HG02981 (cell line): ENCODE measurements at regions not wholly inside any gene's neighbourhood (a gene's known extent, or its start where the extent isn't known, plus 50 kb on each side); places are given as distances from the start of the nearest gene placed in this dataset.
"Not testable (repeated sequence)": the region's sequence is repeated elsewhere in the genome, so short reads cannot be mapped to it uniquely, and the experiment has no call there.

Experiments
- ATAC-seq: cut with Tn5 transposase; IDR thresholded peaks from one replicate; pipeline ENCODE4 v1.9.1; 2021; ENCODE audit warnings: mild to moderate bottlenecking, moderate library complexity; ENCODE audit not compliant: unreplicated experiment

DNA sequence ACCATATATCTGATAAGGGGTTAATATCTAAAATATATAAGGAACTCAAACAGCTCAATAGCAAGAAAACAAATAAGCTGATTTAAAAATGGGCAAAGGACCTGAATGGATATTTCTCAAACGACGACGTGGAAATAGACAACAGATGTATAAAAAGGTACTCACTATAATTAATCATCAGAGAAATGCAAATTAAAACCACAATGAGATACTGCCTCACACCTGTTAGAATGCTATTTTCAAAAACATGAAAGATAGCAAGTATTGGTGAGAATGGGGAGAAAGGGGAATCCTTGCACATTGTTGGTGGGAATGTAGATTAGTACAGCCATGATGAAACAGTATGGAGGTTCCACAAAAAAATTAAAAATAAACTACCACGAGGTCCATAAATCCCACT lies 163.2 kb downstream of the DKK1 start:
- ATAC-seq, result no peak

DNA sequence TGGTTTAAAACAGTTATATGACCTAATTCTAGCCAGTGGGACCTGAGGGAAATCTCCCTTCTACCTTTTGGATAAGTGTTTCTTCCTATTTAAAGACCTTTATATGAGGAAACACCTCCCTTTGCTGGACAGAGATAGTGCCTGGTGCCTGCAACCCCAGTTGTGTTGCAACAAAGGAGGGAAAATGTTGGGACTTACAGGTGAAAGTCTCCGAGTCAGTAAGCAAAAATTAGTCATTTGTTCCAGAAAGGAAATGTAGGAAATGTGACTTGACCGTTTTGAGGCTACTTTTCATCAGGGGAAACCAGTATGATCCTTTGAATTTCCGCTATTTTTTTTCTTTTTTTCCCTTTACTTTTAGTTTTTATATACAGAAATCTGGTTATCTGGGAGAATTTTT lies 165.5 kb downstream of the DKK1 start:
- no peak for ATAC-seq

DNA sequence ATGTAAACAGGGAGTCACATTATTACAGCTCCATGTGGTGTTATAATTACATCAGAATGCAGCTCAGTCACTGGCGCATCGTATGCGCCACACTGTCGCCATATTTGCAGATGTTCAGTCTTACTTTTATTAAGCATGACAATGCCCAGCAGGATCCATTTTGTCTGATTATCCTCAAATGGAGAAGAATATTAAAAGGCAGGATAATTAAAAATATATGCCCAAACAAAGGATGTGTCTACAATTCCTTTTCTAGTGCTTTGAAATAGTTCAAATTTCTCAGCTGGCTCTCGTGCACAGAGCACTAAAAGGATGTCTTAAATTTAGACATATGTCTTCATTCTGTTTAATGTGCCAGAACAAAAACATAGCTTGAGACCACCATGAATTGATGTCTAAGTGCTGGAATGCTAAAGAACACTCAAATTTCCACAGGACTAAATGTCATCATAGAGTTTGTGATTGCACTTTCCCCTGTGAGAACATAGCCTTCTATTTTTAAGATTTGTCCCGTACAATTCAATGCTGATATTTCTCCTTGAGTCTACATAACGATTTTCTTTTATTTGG lies 168.0 kb downstream of the DKK1 start:
- ATAC-seq, result no peak

DNA sequence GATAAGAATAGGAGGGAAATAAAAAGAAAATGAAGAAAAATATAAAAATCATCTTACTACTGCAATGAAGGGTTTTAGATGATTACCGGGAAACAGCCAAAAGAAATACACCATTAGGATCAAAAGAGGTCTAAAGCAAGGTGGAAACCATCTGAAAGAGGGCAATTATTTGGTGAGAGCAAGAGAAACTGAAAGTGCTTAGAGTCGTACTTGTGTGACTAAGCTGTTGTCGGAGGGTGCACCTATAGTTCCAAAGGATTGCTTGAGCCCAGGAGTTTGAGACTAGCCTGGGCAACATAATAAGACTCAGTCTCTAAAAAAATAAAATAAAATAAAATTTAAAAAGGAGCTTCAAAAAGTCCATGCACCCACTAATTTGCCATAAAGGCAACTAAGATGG lies 169.5 kb downstream of the DKK1 start:
- ATAC-seq, result no peak

DNA sequence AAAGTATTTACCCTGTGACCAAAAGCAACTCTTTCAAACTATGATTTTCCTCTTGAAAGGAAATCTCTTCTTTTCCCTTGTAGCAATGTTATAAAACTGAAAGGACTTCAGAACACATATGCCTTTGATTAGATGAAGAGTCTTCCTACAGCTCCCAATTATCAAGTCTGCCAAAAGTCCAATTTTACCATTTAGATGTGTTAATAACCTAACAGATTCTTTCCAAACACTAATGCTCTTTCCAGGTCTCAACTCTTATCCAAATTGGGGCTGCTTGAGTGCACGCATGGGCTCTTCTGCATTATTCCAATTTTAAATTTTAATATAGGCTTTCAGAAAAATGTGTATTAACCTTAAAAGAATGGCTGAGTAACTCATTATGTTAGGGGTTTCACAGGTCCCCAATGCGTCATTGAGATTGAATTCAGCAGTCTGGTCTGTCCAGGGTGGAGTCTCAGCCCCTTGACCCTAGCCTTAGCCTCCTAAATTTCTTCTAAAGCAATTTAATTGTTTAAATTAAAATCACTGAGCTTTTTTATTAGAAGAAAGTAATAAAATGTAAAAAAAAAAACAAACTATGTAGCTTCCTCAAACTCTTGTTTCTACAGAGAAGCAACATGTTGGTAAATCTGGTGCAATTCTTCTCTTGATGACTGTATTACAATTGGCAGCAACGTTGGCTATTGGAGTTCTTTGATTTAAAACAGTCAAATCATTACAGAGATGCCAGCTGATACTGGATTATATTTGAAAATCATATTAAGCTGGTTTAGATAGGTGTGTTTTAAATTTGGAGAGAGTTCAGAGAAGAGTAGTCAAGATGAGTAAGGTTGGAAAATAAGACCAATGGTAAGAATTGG lies 170.4 kb downstream of the DKK1 start:
- no peak for ATAC-seq

DNA sequence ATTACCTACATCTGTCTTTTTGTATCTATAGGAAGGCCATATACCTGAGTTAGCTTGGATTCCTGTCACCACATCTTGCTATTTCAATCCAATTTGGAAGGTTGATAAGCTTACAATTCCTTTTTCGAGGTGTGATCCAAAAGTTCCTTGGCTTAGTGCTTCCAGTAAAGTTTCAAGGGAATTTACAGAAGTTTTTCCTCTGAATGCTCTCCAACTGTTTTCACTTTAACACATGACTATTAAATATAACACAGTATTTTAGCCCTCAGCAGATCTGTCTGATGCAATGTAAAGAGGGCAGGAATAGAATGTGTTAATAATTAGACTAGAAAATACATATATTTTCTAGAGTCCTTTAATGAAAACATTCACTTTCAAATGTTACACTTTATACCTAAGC lies 171.4 kb downstream of the DKK1 start:
- no peak for ATAC-seq

DNA sequence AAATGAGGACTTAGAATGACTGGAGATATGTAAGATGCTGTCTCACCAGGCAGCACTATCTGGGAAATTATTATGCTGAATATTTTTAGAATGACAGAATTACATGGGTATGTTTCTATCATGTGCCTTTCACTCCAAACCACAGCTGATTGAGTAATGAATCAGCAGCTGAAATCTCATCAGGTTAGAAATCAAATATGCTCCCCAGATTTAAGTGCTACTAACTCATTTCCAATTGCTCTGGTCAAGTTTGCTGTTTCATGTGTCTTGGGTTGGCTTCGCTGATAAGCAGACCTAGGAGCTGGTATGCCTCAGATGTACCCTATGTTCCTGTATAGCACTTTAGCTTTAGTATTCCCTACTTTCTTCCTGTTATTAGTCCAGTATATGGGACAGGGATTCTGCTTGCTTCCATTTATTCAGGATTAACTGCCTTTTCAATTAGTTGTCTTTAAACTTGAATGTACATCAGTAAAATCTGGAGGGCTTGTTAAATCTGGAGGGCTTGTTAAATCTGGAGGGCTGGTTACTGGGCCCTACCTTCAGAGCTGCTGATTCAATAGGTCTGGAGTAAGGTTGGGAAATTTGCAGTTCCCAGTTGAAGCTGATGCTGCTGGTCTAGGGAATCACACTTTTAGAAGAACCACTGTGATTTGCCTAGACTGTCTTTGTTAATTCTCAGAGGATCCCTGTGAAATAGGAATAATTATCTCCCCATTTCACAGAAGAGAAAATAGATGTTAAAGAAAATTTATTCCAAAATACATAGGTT lies 172.9 kb downstream of the DKK1 start:
- ATAC-seq, result no peak

DNA sequence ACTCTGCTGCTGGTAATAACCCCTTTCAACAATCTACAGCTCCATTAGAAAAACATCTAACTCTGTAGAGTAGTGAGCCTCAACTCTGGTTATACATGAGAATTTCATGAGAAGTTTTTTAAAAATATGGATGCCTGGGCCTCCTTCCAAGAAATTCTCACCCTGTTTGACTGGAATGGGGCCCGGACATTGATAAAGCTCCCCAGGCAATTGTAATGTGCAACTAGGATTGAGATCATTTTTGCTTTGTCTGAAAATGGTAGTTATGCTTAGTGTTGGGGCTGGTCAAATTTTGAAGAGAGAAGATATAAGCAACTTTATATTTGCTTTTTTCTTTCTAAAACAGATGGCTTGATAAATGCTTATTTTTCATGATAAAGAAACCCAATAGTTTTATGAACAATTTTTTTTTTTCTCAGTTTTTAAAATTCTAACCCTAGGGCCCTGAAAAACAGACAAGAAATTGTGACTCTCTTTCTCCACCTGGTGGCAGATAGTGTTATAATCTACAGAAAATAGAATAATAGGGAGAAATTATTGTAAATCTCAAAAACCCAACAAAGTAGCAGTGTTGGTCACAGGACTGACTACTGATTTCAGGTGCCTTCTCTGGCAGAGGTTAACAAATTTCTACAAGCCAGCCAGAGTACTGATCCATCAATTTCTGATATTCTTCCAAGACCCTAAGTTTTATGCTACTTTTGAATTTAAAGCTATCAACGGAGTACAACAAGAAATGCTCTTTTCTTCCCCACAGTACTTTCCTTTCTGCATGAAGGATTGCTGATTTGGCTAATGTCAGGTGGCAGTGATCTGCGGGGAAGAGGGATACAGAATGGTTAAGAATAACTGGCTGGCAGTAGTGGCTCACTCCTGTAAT lies 174.8 kb downstream of the DKK1 start:
- no peak for ATAC-seq

DNA sequence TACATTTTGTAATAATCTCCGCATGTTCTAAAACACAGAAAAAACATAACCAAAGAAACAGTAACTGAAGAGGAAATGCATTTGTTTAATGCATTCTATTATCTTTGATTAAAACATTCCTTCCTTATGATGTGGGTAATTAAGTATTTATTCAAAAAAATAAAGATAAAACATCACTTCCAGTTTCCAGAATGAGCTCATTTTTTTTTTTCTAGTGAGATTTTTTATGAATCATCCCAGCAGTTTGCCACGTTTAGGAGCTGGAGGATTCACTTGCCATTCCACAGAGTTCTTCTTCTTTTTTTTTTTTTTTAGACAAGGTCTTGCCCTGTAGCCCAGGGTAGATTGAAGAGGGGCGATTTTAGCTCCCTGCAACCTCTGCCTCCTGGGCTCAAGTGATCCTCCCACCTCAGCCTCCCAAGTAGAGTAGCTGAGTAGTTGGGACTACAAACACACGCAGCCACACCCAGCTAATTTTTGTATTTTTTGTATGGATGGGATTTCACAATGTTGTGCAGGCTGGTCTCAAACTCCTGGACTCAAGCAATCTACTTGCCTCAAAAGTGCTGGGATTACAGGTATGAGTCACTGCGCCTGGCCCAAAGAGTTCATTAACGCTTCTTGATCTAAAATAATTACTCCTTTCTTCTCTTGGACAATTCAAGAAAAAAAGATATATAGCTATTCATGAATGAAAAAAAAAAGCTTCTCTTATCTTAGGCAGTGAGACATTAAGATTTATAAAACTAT lies 177.3 kb downstream of the DKK1 start:
- ATAC-seq, result no peak

DNA sequence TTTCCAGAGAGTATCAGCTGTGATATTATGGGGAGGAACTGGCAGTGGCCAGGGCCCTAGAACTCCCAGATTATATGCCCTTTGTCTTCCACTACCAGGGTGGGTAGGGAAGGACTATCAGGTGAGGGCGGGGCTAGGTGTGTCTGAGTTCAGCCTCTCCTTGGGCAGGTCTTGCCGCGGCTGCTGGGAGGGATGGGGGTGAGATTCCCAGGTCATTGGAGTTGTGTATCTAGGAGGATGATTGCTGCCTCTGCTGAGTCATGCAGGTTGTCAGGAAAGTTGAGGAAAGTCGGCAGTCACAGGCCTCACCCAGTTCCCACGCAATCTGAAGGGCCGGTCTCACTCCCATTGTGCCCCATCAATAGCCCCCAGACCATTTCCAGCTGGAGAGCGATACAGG lies 185.2 kb downstream of the DKK1 start:
- ATAC-seq, result no peak

DNA sequence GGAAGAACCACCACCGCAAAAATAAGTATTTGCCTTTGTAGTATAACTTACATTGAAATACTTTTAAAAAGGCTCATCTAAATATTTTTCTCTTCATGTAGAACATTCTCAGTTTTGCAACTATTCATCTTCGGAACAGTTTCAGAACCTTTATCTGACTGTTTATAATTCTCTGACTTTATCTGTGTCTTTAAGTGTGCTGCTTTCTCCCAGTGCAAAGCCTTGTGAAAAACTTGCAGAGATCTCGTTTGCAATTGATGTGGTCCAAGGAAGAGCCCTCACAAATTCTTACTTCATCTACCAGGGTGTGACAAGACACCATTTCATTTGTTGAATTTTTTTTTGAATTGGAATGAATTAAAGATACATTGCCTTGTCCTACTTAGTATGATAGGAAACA lies 186.4 kb downstream of the DKK1 start:
- no peak for ATAC-seq

DNA sequence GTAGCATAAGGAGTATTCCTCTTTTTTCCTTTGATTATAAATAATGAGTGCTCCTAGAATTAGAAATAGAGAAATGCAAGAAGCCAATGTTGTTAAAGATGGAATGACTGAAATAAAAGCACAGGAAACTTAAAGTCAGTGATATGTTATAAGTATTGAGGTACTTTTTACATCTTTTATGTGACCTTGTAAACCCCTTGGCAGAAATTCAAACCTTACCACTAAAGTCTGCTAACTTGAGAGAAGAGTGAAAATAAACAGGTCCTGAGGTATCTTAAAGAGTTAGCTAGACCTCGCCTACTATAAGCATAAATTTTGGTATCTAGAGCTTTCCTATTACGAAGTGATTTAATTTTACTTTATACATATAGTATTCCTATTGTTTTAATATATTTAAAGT lies 188.2 kb downstream of the DKK1 start:
- ATAC-seq, result no peak

DNA sequence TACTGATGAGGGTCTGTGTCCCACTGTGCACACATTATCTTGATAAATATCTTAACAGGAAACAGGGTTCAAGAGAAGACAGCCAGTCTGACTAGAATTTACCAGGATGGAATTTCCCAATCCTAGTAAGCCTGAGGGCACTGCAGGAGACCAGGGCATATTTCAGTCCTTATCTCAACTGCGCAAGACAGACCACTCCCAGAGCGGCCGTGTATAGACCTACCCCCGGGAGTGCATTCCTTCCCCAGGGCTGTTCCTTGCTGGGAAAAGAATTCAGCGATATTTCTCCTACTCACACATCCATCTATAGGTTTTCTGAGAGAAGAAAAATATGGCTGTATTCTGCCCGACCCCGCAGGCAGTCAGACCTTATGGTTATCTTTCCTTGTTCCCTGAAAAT lies 191.3 kb downstream of the DKK1 start:
- not testable (repeated sequence) for ATAC-seq

DNA sequence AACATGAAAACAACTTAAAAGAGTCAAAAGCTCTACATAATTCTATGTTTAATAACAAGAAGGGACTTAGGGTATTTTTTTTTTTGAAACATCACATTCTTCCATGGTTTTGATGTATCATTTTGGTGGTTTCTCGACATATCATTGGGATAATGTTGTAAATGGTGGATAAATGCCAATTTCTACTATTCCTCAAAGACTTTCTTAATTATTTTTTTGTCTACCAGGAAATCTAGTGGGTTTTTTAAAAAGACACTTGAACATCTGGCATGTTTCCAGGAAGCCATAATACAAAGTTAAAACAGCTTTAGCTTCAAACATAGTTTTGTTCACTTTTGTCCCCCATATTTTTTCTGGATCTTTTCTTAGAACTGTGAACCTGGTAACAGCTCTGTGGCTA lies 200.4 kb downstream of the DKK1 start:
- no peak for ATAC-seq

DNA sequence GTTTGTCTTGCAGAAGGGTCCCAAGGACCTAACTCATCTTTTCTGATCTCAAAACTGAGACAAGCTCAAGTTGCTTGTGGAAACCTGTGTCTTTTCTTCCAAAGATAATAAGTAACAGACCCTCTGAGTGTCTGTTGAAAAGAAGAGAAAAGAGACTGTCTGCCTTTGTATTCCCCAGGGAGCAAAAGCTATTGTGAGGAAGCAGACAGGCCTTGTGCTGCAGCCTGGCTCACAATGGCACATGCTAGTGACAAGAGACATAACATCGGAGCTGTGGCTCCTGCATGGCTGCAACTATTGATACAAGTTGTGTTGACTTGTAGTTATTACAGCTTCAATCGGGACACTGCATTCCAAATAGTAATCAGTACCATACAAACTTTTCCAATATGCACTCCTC lies 202.9 kb downstream of the DKK1 start:
- ATAC-seq, result no peak

DNA sequence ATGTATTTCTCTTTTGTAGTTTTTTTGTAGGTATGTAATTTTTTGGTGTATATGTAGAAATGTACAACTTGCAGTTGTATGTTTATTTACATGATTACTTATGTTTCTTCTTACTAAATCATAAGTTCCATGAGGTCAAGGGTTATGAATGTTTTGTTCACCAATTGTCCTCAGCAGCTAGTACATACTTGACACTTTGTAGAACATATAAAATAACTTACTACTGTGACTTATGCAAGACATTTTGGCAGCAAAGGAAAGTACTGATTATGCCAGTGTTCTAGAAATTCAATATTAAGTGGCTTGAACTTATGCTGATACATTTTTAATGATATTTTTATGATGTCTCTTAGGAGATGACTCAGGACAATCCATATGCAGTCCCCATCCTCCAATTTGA lies 209.6 kb downstream of the DKK1 start:
- ATAC-seq, result no peak

DNA sequence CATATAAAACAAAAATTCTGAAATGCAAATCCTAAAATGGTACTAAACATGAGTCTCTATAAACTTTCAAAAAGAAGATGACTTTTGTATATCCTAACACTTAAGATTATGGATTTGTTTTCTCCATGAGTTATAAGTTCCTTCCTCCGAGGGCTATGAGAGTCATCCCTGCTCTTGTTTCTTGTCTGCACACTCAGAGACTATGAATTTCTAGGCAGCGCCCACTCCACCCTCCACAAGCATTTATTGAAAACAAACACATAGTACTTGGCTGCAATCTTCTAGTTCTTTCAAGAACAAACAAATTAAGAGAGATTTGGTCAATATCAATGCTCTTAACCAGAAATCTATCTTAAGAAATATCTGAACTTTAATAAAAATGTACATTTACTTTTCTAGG lies 211.7 kb downstream of the DKK1 start:
- no peak for ATAC-seq

DNA sequence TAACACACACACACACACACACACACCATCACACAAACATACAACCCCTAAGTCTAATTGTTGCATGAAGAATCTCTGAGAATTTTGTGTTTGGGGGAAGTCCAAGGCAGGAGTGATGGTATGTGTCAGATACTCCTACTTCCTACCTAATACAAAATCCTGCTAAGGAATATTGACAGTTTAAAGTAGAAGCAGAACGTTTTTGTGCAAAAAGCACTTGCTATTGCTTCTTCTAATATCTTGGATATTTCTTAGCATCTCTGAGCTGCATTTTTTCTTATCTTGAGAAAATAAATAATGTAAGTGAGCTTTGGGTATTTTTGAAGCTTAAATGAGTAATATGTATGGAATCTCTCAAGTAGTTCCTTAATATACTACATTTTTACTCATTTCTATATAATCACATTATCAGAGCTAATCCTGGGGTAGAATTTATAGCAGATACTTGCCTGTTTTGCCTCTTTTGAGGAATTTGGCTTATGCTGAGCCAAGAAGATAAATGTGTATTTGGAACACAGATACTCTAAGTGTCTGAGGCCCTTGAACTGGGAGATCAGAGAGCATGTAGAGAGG lies 212.3 kb downstream of the DKK1 start:
- no peak for ATAC-seq

DNA sequence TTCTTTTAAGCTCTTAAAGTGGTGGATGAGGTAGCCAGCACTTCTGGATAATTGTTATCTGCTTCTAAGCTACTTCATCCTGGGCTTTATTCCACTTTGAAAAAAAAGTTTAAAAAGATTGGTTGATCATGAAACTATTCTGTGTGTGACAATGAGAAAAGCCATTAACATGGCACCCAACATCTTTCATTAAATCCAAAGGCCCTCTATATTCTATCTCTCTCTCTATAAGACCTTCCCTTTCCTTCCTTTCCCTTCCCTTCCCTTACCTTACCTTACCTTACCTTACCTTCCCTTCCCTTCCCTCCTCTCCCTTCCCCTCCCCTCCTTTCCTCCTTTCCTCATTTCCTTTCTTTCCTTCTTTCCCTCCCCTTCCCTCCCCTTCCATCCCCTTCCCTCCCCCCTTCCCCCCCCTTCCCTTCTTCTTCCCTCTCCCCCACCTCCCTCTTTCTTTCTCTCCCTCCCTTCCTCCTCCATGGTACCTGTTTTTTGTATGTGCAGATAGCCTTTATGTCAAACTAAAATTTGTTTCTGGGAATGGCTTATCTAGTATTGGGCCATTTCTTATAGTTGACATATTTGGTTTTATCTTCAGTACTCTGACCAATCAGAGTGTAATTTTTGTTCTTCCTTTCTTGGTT lies 218.7 kb downstream of the DKK1 start:
- no peak for ATAC-seq

DNA sequence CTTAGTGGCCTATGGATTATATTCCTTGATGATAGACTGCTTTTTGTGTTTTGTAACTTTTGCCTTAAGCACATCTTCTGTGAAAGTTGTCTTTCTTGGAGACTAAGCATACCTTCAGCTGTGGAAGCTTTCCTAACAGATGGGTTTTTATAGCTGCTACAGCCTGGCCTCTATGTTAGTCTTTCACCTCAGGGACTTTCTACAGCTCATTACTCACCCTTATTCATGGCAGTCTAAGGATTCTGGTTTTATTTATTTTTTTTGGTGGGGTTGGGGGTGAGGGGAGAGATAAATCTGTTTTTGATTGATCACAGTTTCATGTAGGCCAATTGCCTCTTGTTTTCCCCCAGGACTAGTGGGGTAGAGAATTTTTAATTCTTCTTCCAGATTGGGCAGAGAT lies 219.9 kb downstream of the DKK1 start:
- no peak for ATAC-seq
